ENCODE measurements at regions not wholly inside any gene's neighbourhood (a gene's known extent, or its start where the extent isn't known, plus 50 kb on each side); places are given as distances from the start of the nearest gene placed in this dataset.

- H3K9me3 ChIP-seq: no peaks in the 10 kb centered on the region
- H3K27me3 ChIP-seq (replicated peaks; ENCODE audit: insufficient read depth): no peaks in the 10 kb centered on the region
- no peak overlapping the region for H3K27ac ChIP-seq
- no peak for DNase-seq (ENCODE audit: low spot score)
- H3K4me3 ChIP-seq: no peak overlapping the region
- no peak for TF ChIP-seq POLR2A (IDR thresholded peaks at IDR 0.05)
- no peak for TF ChIP-seq CTCF (IDR thresholded peaks at IDR 0.05)
- TF ChIP-seq POLR2AphosphoS5 (IDR thresholded peaks at IDR 0.05): no peak
- H3K4me1 ChIP-seq (replicated peaks): no peaks in the 10 kb centered on the region
- intact Hi-C loops (cut with DNase I): no loop called here
- no peaks in the 10 kb centered on the region for H3K36me3 ChIP-seq
- 79% methylated on average over 3 of the region's 3 CpGs for WGBS
Observed at GRCh38 chr6:71072508-71072907, 115.6 kb upstream of the B3GAT2 start.

- H3K4me3 ChIP-seq: no peak overlapping the region
- intact Hi-C loops (cut with DNase I): no loop called here
- no peak for TF ChIP-seq POLR2AphosphoS5 (IDR thresholded peaks at IDR 0.05)
- TF ChIP-seq CTCF (IDR thresholded peaks at IDR 0.05): no peak
- TF ChIP-seq POLR2A (IDR thresholded peaks at IDR 0.05): no peak
- WGBS: 99% methylated on average over 2 of the region's 2 CpGs
- H3K27ac ChIP-seq: no peak overlapping the region
- no peaks in the 10 kb centered on the region for H3K36me3 ChIP-seq
- no peaks in the 10 kb centered on the region for H3K9me3 ChIP-seq
- no peaks in the 10 kb centered on the region for H3K27me3 ChIP-seq (replicated peaks; ENCODE audit: insufficient read depth)
- H3K4me1 ChIP-seq (replicated peaks): no peaks in the 10 kb centered on the region
- no peak for DNase-seq (ENCODE audit: low spot score)
Observed at GRCh38 chr6:71077655-71078054, 120.8 kb upstream of the B3GAT2 start.

GRCh38 chr6:71079677-71080076 lies 122.8 kb upstream of the B3GAT2 start:
- intact Hi-C loops (cut with DNase I): no loop called here

GRCh38 chr6:71080133-71080532 lies 123.3 kb upstream of the B3GAT2 start:
- no peak for TF ChIP-seq CTCF (IDR thresholded peaks at IDR 0.05)
- no peak for TF ChIP-seq POLR2A (IDR thresholded peaks at IDR 0.05)
- TF ChIP-seq POLR2AphosphoS5 (IDR thresholded peaks at IDR 0.05): no peak
- no peaks in the 10 kb centered on the region for H3K27me3 ChIP-seq (replicated peaks; ENCODE audit: insufficient read depth)
- intact Hi-C loops (cut with DNase I): no loop called here
- no peaks in the 10 kb centered on the region for H3K9me3 ChIP-seq
- H3K36me3 ChIP-seq: no peaks in the 10 kb centered on the region
- no peak for DNase-seq (ENCODE audit: low spot score)
- WGBS: 74% methylated on average over 2 of the region's 2 CpGs
- no peak overlapping the region for H3K4me3 ChIP-seq
- H3K27ac ChIP-seq: no peak overlapping the region
- no peaks in the 10 kb centered on the region for H3K4me1 ChIP-seq (replicated peaks)

More at GRCh38 chr6:71079677-71080076, 122.8 kb upstream of the B3GAT2 start:
- 86% methylated on average over 1 of the region's 1 CpG for WGBS
- no peak overlapping the region for H3K4me3 ChIP-seq
- H3K9me3 ChIP-seq: no peaks in the 10 kb centered on the region
- no peaks in the 10 kb centered on the region for H3K27me3 ChIP-seq (replicated peaks; ENCODE audit: insufficient read depth)
- no peak overlapping the region for H3K27ac ChIP-seq
- TF ChIP-seq CTCF (IDR thresholded peaks at IDR 0.05) (no peak), POLR2A (IDR thresholded peaks at IDR 0.05) (no peak), POLR2AphosphoS5 (IDR thresholded peaks at IDR 0.05) (no peak)
- no peaks in the 10 kb centered on the region for H3K4me1 ChIP-seq (replicated peaks)
- no peaks in the 10 kb centered on the region for H3K36me3 ChIP-seq
- no peak for DNase-seq (ENCODE audit: low spot score)

GRCh38 chr6:71080826-71081225 lies 124.0 kb upstream of the B3GAT2 start:
- Histone ChIP-seq H3K36me3 (no peaks in the 10 kb centered on the region), H3K27me3 (replicated peaks; ENCODE audit: insufficient read depth) (no peaks in the 10 kb centered on the region), H3K4me1 (replicated peaks) (no peaks in the 10 kb centered on the region), H3K9me3 (no peaks in the 10 kb centered on the region), H3K4me3 (no peak overlapping the region), H3K27ac (no peak overlapping the region)
- DNase-seq (ENCODE audit: low spot score): no peak
- 40% methylated on average over 4 of the region's 4 CpGs for WGBS
- intact Hi-C loops (cut with DNase I): no loop called here
- TF ChIP-seq POLR2AphosphoS5 (IDR thresholded peaks at IDR 0.05) (no peak), CTCF (IDR thresholded peaks at IDR 0.05) (no peak), POLR2A (IDR thresholded peaks at IDR 0.05) (no peak)

All from prostate gland (tissue), 2 donors.